PFSK-1 (cell line): ENCODE measurements at regions not wholly inside any gene's neighbourhood (a gene's known extent, or its start where the extent isn't known, plus 50 kb on each side); places are given as distances from the start of the nearest gene placed in this dataset.

Source experiments
- FOXP2 ChIP-seq: optimal IDR thresholded peaks from 2 replicates; pipeline ENCODE3; 2011; ENCODE audit warnings: borderline replicate concordance, control low read depth, inconsistent platforms; ENCODE audit not compliant: insufficient read depth; ENCODE audit errors: extremely low read length, extremely low read depth
- POLR2AphosphoS5 ChIP-seq: IDR thresholded peaks from 2 replicates; pipeline ENCODE4 v1.6.1; 2012; ENCODE audit warnings: low read depth, mild to moderate bottlenecking, control low read depth, low read length, moderate library complexity
- SIN3A ChIP-seq: IDR thresholded peaks from 2 replicates; pipeline ENCODE4 v1.6.1; 2012; ENCODE audit warnings: mild to moderate bottlenecking, low read length, moderate library complexity, borderline replicate concordance; ENCODE audit not compliant: insufficient read depth
- TAF1 ChIP-seq: IDR thresholded peaks from 2 replicates; pipeline ENCODE4 v1.6.1; 2012; ENCODE audit warnings: low read length, control low read depth, borderline replicate concordance; ENCODE audit not compliant: insufficient read depth
- TF ChIP-seq, protein P1 (sequence below), 2 experiments: IDR thresholded peaks; 2 replicates each; pipeline versions ENCODE4 v1.6.1 to v1.8.0; 2011 to 2012; ENCODE audit warnings: low read depth in 2 of 2, low read length in 2 of 2, control low read depth in 1 of 2, inconsistent platforms in 1 of 2, mild to moderate bottlenecking in 1 of 2, moderate library complexity in 1 of 2; ENCODE audit not compliant: insufficient read depth in 1 of 2

DNA sequence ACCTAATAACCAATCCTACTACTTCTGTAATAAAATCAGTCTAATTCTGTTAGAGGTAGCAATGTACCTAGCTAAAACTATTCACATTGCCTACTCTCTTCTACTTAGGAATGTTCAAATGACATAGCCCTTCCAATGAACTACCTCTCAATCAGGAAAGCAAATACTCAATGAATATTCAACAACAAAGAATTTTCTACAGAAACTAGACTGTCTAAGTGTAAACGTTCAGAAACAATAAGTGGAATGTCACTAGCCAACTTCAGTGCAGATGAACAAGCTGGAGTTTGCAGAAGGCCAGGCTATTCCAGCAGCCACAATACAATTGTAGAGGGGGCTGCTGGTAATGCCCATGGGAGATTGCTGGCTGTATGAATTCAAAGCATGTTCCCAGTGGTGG lies 743.2 kb upstream of the CDH10 start:
- TF ChIP-seq POLR2AphosphoS5 (no peak), SIN3A (no peak), TAF1 (no peak), FOXP2 (no peak)
- TF ChIP-seq, protein P1, sequence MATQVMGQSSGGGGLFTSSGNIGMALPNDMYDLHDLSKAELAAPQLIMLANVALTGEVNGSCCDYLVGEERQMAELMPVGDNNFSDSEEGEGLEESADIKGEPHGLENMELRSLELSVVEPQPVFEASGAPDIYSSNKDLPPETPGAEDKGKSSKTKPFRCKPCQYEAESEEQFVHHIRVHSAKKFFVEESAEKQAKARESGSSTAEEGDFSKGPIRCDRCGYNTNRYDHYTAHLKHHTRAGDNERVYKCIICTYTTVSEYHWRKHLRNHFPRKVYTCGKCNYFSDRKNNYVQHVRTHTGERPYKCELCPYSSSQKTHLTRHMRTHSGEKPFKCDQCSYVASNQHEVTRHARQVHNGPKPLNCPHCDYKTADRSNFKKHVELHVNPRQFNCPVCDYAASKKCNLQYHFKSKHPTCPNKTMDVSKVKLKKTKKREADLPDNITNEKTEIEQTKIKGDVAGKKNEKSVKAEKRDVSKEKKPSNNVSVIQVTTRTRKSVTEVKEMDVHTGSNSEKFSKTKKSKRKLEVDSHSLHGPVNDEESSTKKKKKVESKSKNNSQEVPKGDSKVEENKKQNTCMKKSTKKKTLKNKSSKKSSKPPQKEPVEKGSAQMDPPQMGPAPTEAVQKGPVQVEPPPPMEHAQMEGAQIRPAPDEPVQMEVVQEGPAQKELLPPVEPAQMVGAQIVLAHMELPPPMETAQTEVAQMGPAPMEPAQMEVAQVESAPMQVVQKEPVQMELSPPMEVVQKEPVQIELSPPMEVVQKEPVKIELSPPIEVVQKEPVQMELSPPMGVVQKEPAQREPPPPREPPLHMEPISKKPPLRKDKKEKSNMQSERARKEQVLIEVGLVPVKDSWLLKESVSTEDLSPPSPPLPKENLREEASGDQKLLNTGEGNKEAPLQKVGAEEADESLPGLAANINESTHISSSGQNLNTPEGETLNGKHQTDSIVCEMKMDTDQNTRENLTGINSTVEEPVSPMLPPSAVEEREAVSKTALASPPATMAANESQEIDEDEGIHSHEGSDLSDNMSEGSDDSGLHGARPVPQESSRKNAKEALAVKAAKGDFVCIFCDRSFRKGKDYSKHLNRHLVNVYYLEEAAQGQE (IDR thresholded peaks at IDR 0.05; ENCODE audit: insufficient read depth in 1 of 2, low read depth in 2 of 2, low read length in 2 of 2): no peak
